GM18508 (cell line): ENCODE measurements at regions not wholly inside any gene's neighbourhood (a gene's known extent, or its start where the extent isn't known, plus 50 kb on each side); places are given as distances from the start of the nearest gene placed in this dataset.

ENCODE experiments used
- ATAC-seq: cut with Tn5 transposase; IDR thresholded peaks from one replicate; pipeline ENCODE4 v1.9.1; 2021; ENCODE audit warnings: moderate number of reproducible peaks; ENCODE audit not compliant: insufficient read depth, unreplicated experiment

- no peak for ATAC-seq
Measured at GRCh38 chr12:58593557-58594304, 326.6 kb downstream of the LRIG3 start.

GRCh38 chr12:58596381-58596780, 323.9 kb downstream of the LRIG3 start:
- ATAC-seq: no peak

GRCh38 chr12:58601529-58601928, 318.8 kb downstream of the LRIG3 start:
- ATAC-seq: no peak

- ATAC-seq: no peak
Measured at GRCh38 chr12:58602179-58602578, 318.1 kb downstream of the LRIG3 start.

GRCh38 chr12:58602736-58603135, 317.6 kb downstream of the LRIG3 start:
- ATAC-seq: no peak

- ATAC-seq: no peak
Measured at GRCh38 chr12:58607805-58608204, 312.5 kb downstream of the LRIG3 start.

GRCh38 chr12:58608711-58609110, 311.6 kb downstream of the LRIG3 start:
- ATAC-seq: no peak

- no peak for ATAC-seq
Measured at GRCh38 chr12:58615047-58615446, 305.3 kb downstream of the LRIG3 start.

- ATAC-seq: no peak
Measured at GRCh38 chr12:58615576-58615975, 304.7 kb downstream of the LRIG3 start.

- no peak for ATAC-seq
Measured at GRCh38 chr12:58616618-58617017, 303.7 kb downstream of the LRIG3 start.

GRCh38 chr12:58621126-58621525, 299.2 kb downstream of the LRIG3 start:
- ATAC-seq: no peak

- no peak for ATAC-seq
Measured at GRCh38 chr12:58629376-58629775, 290.9 kb downstream of the LRIG3 start.

GRCh38 chr12:58633479-58633878, 286.8 kb downstream of the LRIG3 start:
- ATAC-seq: no peak

GRCh38 chr12:58639318-58639934, 280.9 kb downstream of the LRIG3 start:
- no peak for ATAC-seq

- no peak for ATAC-seq
Measured at GRCh38 chr12:58640314-58640713, 280.0 kb downstream of the LRIG3 start.

- ATAC-seq: no peak
Measured at GRCh38 chr12:58645946-58646345, 274.4 kb downstream of the LRIG3 start.

- ATAC-seq: no peak
Measured at GRCh38 chr12:58647495-58647894, 272.8 kb downstream of the LRIG3 start.

- no peak for ATAC-seq
Measured at GRCh38 chr12:58648176-58648575, 272.1 kb downstream of the LRIG3 start.

GRCh38 chr12:58651850-58652249, 268.5 kb downstream of the LRIG3 start:
- ATAC-seq: no peak

- no peak for ATAC-seq
Measured at GRCh38 chr12:58654021-58654420, 266.3 kb downstream of the LRIG3 start.

- no peak for ATAC-seq
Measured at GRCh38 chr12:58655375-58655774, 264.9 kb downstream of the LRIG3 start.
